ENCODE measurements at regions not wholly inside any gene's neighbourhood (a gene's known extent, or its start where the extent isn't known, plus 50 kb on each side); places are given as distances from the start of the nearest gene placed in this dataset.

- TF ChIP-seq CTCF (IDR thresholded peaks at IDR 0.05; ENCODE audit: extremely low read depth in 1 of 2, insufficient read depth in 1 of 2, low read depth in 1 of 2, low read length in 2 of 2): no peak
- TF ChIP-seq POLR2AphosphoS5 (IDR thresholded peaks at IDR 0.05; ENCODE audit: insufficient read depth, low read depth, low read length): no peak
Observed at GRCh38 chr13:82092312-82092711, 1751.4 kb upstream of the SPRY2 start.

All from endothelial cell of umbilical vein (primary cell).